A673 (cell line): ENCODE measurements at regions not wholly inside any gene's neighbourhood (a gene's known extent, or its start where the extent isn't known, plus 50 kb on each side); places are given as distances from the start of the nearest gene placed in this dataset.

Source experiments
- EZH2 ChIP-seq: fragments of 200-600 bp; sonication (generic); IDR thresholded peaks from 2 replicates; pipeline ENCODE4 v1.6.1; 2017; ENCODE audit warnings: borderline replicate concordance, low read depth, mild to moderate bottlenecking, mixed read lengths, antibody characterized with exemption, low read length; ENCODE audit not compliant: poor library complexity, severe bottlenecking
- TF ChIP-seq, protein P1 (sequence below): fragments of 300-800, 200-600 bp; sonication (generic); conservative IDR thresholded peaks from 2 replicates; pipeline ENCODE4 v1.5.1; 2017; ENCODE audit warnings: low read depth, mild to moderate bottlenecking, antibody characterized with exemption, low read length, moderate library complexity, mixed read lengths

DNA sequence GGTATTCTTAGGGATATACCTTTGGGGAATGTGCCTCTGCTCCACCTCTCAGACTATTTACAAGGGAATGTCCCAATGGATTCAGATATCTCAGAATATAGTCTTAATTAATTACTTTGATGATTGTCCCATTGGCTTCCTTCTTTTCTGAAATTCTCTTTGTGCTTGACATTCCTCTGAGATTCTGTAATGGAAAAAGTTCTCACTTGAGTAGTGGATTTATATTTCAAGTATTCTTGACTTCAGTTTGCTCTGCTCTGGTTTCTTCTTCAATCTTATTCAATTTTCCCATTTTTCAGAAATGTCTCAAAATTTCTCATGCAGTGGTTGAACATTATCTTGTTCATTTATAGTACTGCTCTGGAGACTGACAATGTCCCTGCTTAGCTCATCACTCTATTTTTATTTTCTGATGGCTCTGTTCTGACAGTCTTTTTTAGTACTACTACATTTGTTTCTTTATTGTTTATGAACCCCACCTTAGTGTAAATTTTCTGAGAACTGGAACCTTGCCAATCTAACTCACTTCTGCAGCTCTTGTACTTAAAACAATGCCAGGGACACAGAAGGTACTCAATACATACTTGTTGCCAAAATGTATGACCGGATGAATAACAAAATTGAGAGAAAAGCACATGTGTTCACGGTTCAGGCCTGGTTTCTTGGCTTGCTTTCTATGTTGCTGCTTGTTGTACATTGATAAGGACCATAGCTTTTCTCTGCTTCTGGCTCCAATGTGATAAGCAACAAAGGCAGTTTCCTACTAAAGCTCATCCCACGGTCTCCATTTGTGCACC, 471.7 kb downstream of the GASK1B start:
- no peak for TF ChIP-seq EZH2
- TF ChIP-seq, protein P1, sequence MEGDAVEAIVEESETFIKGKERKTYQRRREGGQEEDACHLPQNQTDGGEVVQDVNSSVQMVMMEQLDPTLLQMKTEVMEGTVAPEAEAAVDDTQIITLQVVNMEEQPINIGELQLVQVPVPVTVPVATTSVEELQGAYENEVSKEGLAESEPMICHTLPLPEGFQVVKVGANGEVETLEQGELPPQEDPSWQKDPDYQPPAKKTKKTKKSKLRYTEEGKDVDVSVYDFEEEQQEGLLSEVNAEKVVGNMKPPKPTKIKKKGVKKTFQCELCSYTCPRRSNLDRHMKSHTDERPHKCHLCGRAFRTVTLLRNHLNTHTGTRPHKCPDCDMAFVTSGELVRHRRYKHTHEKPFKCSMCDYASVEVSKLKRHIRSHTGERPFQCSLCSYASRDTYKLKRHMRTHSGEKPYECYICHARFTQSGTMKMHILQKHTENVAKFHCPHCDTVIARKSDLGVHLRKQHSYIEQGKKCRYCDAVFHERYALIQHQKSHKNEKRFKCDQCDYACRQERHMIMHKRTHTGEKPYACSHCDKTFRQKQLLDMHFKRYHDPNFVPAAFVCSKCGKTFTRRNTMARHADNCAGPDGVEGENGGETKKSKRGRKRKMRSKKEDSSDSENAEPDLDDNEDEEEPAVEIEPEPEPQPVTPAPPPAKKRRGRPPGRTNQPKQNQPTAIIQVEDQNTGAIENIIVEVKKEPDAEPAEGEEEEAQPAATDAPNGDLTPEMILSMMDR: no peak
